IMR-90 (cell line): ENCODE measurements at regions not wholly inside any gene's neighbourhood (a gene's known extent, or its start where the extent isn't known, plus 50 kb on each side); places are given as distances from the start of the nearest gene placed in this dataset.

ENCODE experiments used
- BHLHE40 ChIP-seq: fragments of 150-350 bp; IDR thresholded peaks from 2 replicates; pipeline ENCODE4 v1.6.1; 2016; ENCODE audit warnings: mild to moderate bottlenecking, low read depth, low read length
- CEBPB ChIP-seq: IDR thresholded peaks from 2 replicates; pipeline ENCODE4 v1.6.1; 2012; ENCODE audit warnings: low read depth, low read length, improper control_type of control experiment
- POLR2A ChIP-seq: IDR thresholded peaks from 2 replicates; pipeline ENCODE4 v1.6.1; 2012; ENCODE audit warnings: mild to moderate bottlenecking, low read depth, low read length
- RFX5 ChIP-seq: IDR thresholded peaks from 2 replicates; pipeline ENCODE4 v1.8.0; 2012; ENCODE audit warnings: low read depth, mild to moderate bottlenecking, low read length, moderate library complexity
- SMC3 ChIP-seq: fragments of 150-350 bp; IDR thresholded peaks from 2 replicates; pipeline ENCODE4 v1.6.1; 2016; ENCODE audit warnings: low read depth, mild to moderate bottlenecking, antibody characterized with exemption, low read length, moderate library complexity
- TF ChIP-seq, protein P1 (sequence below): conservative IDR thresholded peaks from 2 replicates; pipeline ENCODE4 v1.5.1; 2012; ENCODE audit warnings: mild to moderate bottlenecking, low read depth, low read length, improper control_type of control experiment

DNA sequence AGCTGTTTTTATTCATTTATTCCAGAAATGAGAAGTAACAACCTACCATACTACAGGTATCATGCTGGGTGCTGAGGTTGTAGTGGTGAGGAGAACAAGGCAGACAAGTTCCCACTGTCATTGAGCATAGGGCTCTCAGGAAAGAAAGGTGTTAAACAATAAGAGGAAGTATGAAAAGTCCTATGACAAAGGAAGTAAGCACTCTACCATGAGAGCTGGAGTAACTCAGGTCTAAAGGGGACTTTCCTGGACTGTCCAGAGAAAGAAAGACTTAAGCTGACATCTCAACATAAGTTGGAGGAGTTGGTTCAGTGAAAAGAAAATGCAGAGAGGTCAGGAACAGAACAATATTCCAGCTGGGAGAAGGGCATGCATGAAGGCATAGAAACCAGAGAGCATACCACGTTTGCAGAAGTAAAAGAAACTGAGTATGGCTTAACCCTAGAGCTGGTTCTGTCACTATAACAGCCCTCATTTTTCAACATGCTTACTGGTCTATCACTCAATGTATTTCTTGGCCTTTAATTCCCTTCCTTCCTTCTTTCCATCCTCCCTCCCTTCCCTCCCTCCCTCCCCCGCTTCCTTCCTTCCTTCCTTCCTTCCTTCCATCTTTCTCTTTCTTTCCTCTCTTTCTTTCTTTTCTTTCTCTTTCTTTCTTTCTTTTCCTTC, 137.8 kb upstream of the BDNF start:
- TF ChIP-seq POLR2A (no peak), BHLHE40 (no peak), CEBPB (no peak), RFX5 (no peak), SMC3 (no peak)
- TF ChIP-seq, protein P1, sequence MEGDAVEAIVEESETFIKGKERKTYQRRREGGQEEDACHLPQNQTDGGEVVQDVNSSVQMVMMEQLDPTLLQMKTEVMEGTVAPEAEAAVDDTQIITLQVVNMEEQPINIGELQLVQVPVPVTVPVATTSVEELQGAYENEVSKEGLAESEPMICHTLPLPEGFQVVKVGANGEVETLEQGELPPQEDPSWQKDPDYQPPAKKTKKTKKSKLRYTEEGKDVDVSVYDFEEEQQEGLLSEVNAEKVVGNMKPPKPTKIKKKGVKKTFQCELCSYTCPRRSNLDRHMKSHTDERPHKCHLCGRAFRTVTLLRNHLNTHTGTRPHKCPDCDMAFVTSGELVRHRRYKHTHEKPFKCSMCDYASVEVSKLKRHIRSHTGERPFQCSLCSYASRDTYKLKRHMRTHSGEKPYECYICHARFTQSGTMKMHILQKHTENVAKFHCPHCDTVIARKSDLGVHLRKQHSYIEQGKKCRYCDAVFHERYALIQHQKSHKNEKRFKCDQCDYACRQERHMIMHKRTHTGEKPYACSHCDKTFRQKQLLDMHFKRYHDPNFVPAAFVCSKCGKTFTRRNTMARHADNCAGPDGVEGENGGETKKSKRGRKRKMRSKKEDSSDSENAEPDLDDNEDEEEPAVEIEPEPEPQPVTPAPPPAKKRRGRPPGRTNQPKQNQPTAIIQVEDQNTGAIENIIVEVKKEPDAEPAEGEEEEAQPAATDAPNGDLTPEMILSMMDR: no peak
